OCI-LY3 (cell line): ENCODE measurements at regions not wholly inside any gene's neighbourhood (a gene's known extent, or its start where the extent isn't known, plus 50 kb on each side); places are given as distances from the start of the nearest gene placed in this dataset.

Source experiments
- H2AFZ ChIP-seq: fragments of 200-600, 300-600 bp; shearing (Covaris generic); 2 replicates; pipeline ENCODE4 v1.6.0; 2014; ENCODE audit warnings: antibody characterized with exemption, low read depth, low read length
- H3K27ac ChIP-seq: fragments of 200-600, 300-600 bp; sonication (generic); 2 replicates; pipeline ENCODE4 v1.5.1; 2014; ENCODE audit warnings: mild to moderate bottlenecking, low read length, moderate library complexity, mixed read lengths
- H3K27me3 ChIP-seq: fragments of 200-600, 300-600 bp; sonication (generic); 2 replicates; pipeline ENCODE4 v1.6.1; 2014; ENCODE audit warnings: low read depth, low read length, mixed read lengths
- H3K36me3 ChIP-seq: fragments of 200-600, 300-600 bp; sonication (generic); replicated peaks from 2 replicates; pipeline ENCODE3; 2014; ENCODE audit warnings: low read depth, low read length, mixed read lengths
- H3K4me1 ChIP-seq: fragments of 300-600, 200-600 bp; sonication (generic); 2 replicates; pipeline ENCODE4 v1.6.1; 2014; ENCODE audit warnings: low read length, mixed read lengths
- H3K4me2 ChIP-seq: fragments of 200-600, 300-600 bp; sonication (generic); 2 replicates; pipeline ENCODE4 v1.6.1; 2014; ENCODE audit warnings: low read length, mixed read lengths
- H3K4me3 ChIP-seq: fragments of 300-600, 200-600 bp; sonication (generic); 2 replicates; pipeline ENCODE4 v1.5.1; 2014; ENCODE audit warnings: antibody characterized with exemption, mild to moderate bottlenecking, low read length, moderate library complexity
- H3K79me2 ChIP-seq: fragments of 300-600, 200-600 bp; shearing (Covaris generic); 2 replicates; pipeline ENCODE4 v1.6.1; 2014; ENCODE audit warnings: mild to moderate bottlenecking, low read length, mixed read lengths
- H3K9ac ChIP-seq: fragments of 300-600, 200-600 bp; shearing (Covaris generic); 2 replicates; pipeline ENCODE4 v1.6.0; 2014; ENCODE audit warnings: mild to moderate bottlenecking, low read length, moderate library complexity
- H3K9me3 ChIP-seq: fragments of 200-600, 300-600 bp; shearing (Covaris generic); 2 replicates; pipeline ENCODE4 v1.6.1; 2014; ENCODE audit warnings: low read length, mixed read lengths; ENCODE audit not compliant: insufficient read depth
- H4K20me1 ChIP-seq: fragments of 200-600, 300-600 bp; sonication (generic); 2 replicates; pipeline ENCODE4 v1.6.1; 2016; ENCODE audit warnings: low read length, mixed read lengths; ENCODE audit not compliant: insufficient read depth
- EZH2phosphoT487 ChIP-seq: fragments of 200-600 bp; shearing (Covaris generic); IDR thresholded peaks from 2 replicates; pipeline ENCODE4 v1.6.1; 2018; ENCODE audit warnings: antibody characterized with exemption, mixed run types, low read depth
- TF ChIP-seq, protein P1 (sequence below): fragments of 200-600, 300-600 bp; sonication (generic); IDR thresholded peaks from 2 replicates; pipeline ENCODE4 v1.5.1; 2014; ENCODE audit warnings: antibody characterized with exemption, low read length, low read depth

DNA sequence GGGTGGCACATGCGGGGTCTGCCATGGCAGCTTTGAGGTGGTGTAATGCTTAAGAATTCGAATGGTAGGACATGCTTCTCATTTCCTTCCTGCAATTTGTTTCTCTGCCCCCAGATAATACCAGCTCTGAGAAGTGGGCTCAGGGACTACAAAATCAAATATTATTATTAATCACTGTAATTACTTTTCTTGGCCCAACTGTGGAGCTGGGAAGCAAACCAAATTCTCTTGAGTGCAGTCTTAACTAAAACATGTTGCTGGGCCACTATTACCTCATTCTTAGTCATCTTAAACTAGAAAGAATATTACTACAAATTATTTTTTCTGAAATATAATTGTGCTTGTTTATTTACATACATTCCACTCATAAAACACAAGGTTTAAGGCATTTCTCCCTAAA lies 566.7 kb upstream of the NRP1 start:
- no peak for TF ChIP-seq EZH2phosphoT487
- TF ChIP-seq, protein P1, sequence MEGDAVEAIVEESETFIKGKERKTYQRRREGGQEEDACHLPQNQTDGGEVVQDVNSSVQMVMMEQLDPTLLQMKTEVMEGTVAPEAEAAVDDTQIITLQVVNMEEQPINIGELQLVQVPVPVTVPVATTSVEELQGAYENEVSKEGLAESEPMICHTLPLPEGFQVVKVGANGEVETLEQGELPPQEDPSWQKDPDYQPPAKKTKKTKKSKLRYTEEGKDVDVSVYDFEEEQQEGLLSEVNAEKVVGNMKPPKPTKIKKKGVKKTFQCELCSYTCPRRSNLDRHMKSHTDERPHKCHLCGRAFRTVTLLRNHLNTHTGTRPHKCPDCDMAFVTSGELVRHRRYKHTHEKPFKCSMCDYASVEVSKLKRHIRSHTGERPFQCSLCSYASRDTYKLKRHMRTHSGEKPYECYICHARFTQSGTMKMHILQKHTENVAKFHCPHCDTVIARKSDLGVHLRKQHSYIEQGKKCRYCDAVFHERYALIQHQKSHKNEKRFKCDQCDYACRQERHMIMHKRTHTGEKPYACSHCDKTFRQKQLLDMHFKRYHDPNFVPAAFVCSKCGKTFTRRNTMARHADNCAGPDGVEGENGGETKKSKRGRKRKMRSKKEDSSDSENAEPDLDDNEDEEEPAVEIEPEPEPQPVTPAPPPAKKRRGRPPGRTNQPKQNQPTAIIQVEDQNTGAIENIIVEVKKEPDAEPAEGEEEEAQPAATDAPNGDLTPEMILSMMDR = no peak
- H3K4me2 ChIP-seq = no peak overlapping the region
- H3K9me3 ChIP-seq = no peaks in the 10 kb centered on the region
- H3K36me3 ChIP-seq = no peaks in the 10 kb centered on the region
- no peaks in the 10 kb centered on the region for H3K27me3 ChIP-seq
- no peaks in the 10 kb centered on the region for H3K4me1 ChIP-seq
- H3K27ac ChIP-seq = no peak overlapping the region
- H4K20me1 ChIP-seq = no peaks in the 10 kb centered on the region
- no peaks in the 10 kb centered on the region for H3K79me2 ChIP-seq
- H2AFZ ChIP-seq = no peak overlapping the region
- H3K4me3 ChIP-seq = no peak overlapping the region
- no peak overlapping the region for H3K9ac ChIP-seq

DNA sequence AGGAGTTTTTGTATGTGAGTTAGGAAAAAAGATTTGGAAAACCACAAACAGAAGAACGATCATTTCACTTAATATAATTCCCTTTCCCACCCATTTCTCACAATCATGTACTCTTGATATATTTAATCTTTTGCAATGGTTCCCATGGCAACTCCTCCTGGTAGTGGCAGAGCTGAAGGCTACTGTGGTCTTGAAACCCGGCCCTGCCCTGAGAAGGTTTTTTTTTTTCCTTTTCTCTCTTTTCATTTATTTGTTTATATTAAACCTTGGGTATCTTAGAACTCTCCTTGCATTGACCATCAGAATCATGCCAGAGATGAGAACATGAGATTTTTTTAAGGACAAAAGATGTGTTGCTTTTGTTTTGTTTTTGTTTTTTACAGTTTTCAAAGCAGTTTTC lies 566.1 kb upstream of the NRP1 start:
- Histone ChIP-seq H3K27ac (no peak overlapping the region), H3K4me1 (no peaks in the 10 kb centered on the region), H3K27me3 (no peaks in the 10 kb centered on the region), H3K9ac (no peak overlapping the region), H2AFZ (no peak overlapping the region), H3K4me3 (no peak overlapping the region), H3K36me3 (no peaks in the 10 kb centered on the region), H3K4me2 (no peak overlapping the region), H3K9me3 (no peaks in the 10 kb centered on the region), H4K20me1 (no peaks in the 10 kb centered on the region), H3K79me2 (no peaks in the 10 kb centered on the region)
- TF ChIP-seq EZH2phosphoT487 = no peak
- TF ChIP-seq, protein P1 = no peak

GRCh38 chr10:33899578-33900531 lies 565.4 kb upstream of the NRP1 start:
- no peaks in the 10 kb centered on the region for H3K36me3 ChIP-seq
- no peaks in the 10 kb centered on the region for H3K27me3 ChIP-seq
- no peaks in the 10 kb centered on the region for H3K9me3 ChIP-seq
- no peak overlapping the region for H3K4me2 ChIP-seq
- H3K27ac ChIP-seq = no peak overlapping the region
- no peaks in the 10 kb centered on the region for H4K20me1 ChIP-seq
- H3K4me1 ChIP-seq = no peaks in the 10 kb centered on the region
- TF ChIP-seq, protein P1 = no peak
- no peak for TF ChIP-seq EZH2phosphoT487
- H3K9ac ChIP-seq = no peak overlapping the region
- no peaks in the 10 kb centered on the region for H3K79me2 ChIP-seq
- no peak overlapping the region for H3K4me3 ChIP-seq
- no peak overlapping the region for H2AFZ ChIP-seq

- Histone ChIP-seq H3K9ac (no peak overlapping the region), H3K4me1 (no peaks in the 10 kb centered on the region), H3K36me3 (no peaks in the 10 kb centered on the region), H3K4me3 (no peak overlapping the region), H3K27ac (no peak overlapping the region), H3K79me2 (no peaks in the 10 kb centered on the region), H3K27me3 (no peaks in the 10 kb centered on the region), H2AFZ (no peak overlapping the region), H3K4me2 (no peak overlapping the region), H3K9me3 (no peaks in the 10 kb centered on the region), H4K20me1 (no peaks in the 10 kb centered on the region)
- TF ChIP-seq, protein P1 = no peak
- TF ChIP-seq EZH2phosphoT487 = no peak
Observed at GRCh38 chr10:33897291-33897752, 562.9 kb upstream of the NRP1 start.
